NCI-H1092 treated with DMSO at 0.1 percent for 48 hours (cell line): ENCODE measurements at regions not wholly inside any gene's neighbourhood (a gene's known extent, or its start where the extent isn't known, plus 50 kb on each side); places are given as distances from the start of the nearest gene placed in this dataset.

Experiments used
- DNase-seq: peaks from one replicate; lab custom pipeline; 2025; lab: John Stamatoyannopoulos, UW

GRCh38 chr4:17293901-17294300 is 218.0 kb downstream of the QDPR start:
- DNase-seq, result no peak

- DNase-seq, result no peak
Measured at GRCh38 chr4:17288151-17288550, 223.7 kb downstream of the QDPR start.

GRCh38 chr4:17286752-17287460 is 225.0 kb downstream of the QDPR start:
- DNase-seq, result no peak

- no peak for DNase-seq
Measured at GRCh38 chr4:17285747-17286146, 226.1 kb downstream of the QDPR start.

- DNase-seq, result no peak
Measured at GRCh38 chr4:17284323-17285175, 227.3 kb downstream of the QDPR start.

- DNase-seq, result peak; percentile 56
Measured at GRCh38 chr4:17283832-17284231, 228.1 kb downstream of the QDPR start.

- no peak for DNase-seq
Measured at GRCh38 chr4:17283251-17283650, 228.6 kb downstream of the QDPR start.

- no peak for DNase-seq
Measured at GRCh38 chr4:17280261-17281018, 231.4 kb downstream of the QDPR start.

GRCh38 chr4:17276776-17277175 is 235.1 kb downstream of the QDPR start:
- DNase-seq, result no peak

- no peak for DNase-seq
Measured at GRCh38 chr4:17275836-17276235, 236.1 kb downstream of the QDPR start.

GRCh38 chr4:17273047-17273446 is 238.8 kb downstream of the QDPR start:
- no peak for DNase-seq

- DNase-seq, result no peak
Measured at GRCh38 chr4:17272154-17272553, 239.7 kb downstream of the QDPR start.

- DNase-seq, result no peak
Measured at GRCh38 chr4:17265653-17266052, 246.2 kb downstream of the QDPR start.

- no peak for DNase-seq
Measured at GRCh38 chr4:17265139-17265538, 246.8 kb downstream of the QDPR start.

- no peak for DNase-seq
Measured at GRCh38 chr4:17260166-17260907, 251.6 kb downstream of the QDPR start.

- DNase-seq, result no peak
Measured at GRCh38 chr4:17258106-17258505, 253.8 kb downstream of the QDPR start.

- DNase-seq, result no peak
Measured at GRCh38 chr4:17252131-17252530, 259.8 kb downstream of the QDPR start.

GRCh38 chr4:17251101-17251500 is 260.8 kb downstream of the QDPR start:
- no peak for DNase-seq

GRCh38 chr4:17250591-17250990 is 261.3 kb downstream of the QDPR start:
- no peak for DNase-seq

GRCh38 chr4:17246656-17247055 is 265.2 kb downstream of the QDPR start:
- DNase-seq, result no peak

- no peak for DNase-seq
Measured at GRCh38 chr4:17241835-17242234, 270.1 kb downstream of the QDPR start.

- DNase-seq, result no peak
Measured at GRCh38 chr4:17238633-17239032, 273.3 kb downstream of the QDPR start.
